Muscle of arm (tissue), 1 donor: ENCODE measurements at regions not wholly inside any gene's neighbourhood (a gene's known extent, or its start where the extent isn't known, plus 50 kb on each side); places are given as distances from the start of the nearest gene placed in this dataset.
"Not testable (repeated sequence)": the region's sequence is repeated elsewhere in the genome, so short reads cannot be mapped to it uniquely, and the experiment has no call there.

ENCODE experiments used
- DNase-seq: peaks from one replicate; pipeline ENCODE4 v3.0.0-alpha.2; 2013

DNA sequence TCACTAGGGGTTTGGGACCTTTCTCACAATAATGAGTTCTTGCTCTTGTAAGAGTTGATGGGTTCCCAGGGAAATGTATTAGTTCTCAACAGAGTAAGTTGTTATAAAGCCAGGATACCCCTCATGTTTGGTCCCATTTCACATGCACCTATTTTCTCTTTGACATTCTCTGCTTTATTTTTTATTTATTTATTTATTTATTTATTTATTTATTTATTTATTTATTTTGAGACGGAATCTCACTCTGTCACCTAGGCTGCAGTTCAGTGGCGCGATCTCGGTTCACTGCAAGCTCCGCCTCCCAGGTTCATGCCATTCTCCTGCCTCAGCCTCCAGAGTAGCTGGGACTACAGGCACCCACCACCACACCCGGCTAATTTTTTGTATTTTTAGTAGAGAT, 52.2 kb downstream of the ACTRT1 start:
- DNase-seq, result not testable (repeated sequence)

DNA sequence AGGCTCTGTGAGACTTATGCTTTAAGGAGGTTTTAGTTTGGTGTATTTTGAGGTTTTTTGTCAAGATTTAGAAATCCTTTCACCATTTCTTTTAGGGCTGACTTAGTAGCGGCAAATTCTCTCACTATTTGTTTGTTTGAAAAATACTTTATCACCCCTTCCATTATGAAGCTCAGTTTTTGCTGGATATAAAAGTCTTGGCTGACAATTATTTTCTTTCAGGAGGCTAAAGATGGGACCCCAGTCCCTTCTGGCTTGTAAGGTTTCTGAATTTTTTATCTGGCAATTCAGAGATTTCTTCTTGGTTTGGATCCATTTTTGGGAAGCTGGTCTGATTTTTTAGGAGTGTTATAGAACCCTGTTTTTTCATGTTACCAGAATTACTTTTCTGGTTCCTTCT, 88.5 kb downstream of the ACTRT1 start:
- no peak for DNase-seq

GRCh38 chrX:127947450-127947849, 104.8 kb downstream of the ACTRT1 start:
- no peak for DNase-seq

DNA sequence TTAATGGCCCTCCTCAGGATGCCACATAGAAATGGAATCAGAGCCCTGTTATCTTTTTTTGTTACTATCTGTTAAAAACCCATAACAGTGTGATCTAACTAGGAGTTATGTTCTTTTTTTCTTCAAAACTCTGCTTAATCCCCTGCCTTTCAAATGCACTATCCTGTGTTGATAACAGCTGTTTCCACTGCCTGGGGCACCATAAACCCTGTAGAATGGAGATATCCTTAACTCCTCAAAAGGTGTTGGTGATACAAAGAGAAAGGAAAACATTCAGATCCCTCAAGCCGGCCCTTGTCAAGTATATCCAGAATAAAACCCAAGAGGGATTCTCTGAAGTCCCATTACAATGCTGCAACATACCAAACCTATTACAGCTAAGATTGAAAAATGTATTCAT, 108.6 kb downstream of the ACTRT1 start:
- no peak for DNase-seq

DNA sequence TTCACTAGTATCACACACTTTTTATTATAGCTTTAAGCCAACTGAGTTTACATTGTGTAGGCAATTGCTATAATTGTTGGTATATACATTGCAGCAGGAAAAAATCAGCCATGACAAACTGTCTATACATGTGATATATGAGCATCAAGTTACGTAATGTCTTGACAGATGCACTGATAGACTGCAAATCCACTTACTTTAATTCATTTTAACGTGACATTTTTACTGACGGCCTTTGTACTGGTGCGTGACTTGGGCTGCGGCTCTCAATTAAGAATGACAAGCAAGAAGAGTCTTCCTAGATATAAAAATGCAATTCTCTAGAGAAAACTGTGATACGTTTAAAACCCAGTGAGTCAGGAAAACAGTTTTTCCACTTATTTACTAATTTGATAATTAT, 143.8 kb downstream of the ACTRT1 start:
- no peak for DNase-seq

GRCh38 chrX:127888767-127889166, 163.4 kb downstream of the ACTRT1 start:
- no peak for DNase-seq

- no peak for DNase-seq
Measured at GRCh38 chrX:127884921-127885320, 167.3 kb downstream of the ACTRT1 start.

DNA sequence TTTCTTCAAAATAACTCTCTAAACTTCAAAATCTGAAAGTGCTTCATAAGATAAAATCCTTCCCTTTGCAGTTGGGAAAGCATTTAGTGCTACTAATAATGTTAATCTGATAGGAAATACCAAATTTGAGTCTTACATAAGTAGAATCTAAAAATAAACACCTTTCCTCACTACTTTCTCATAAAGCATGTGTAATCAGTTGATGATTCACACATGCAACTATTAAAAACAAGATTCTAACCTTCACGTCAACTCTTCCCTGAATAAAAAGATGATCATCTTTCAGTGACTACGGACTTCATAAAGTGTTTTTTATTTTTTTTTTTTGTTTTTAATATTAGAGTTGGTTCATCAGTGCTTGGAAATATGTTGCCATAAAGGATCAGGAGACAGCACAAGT, 172.6 kb downstream of the ACTRT1 start:
- no peak for DNase-seq

GRCh38 chrX:127877318-127877717, 174.9 kb downstream of the ACTRT1 start:
- peak; percentile 2 for DNase-seq

- DNase-seq, result no peak
Measured at GRCh38 chrX:127873637-127874036, 178.6 kb downstream of the ACTRT1 start.

- not testable (repeated sequence) for DNase-seq
Measured at GRCh38 chrX:127866857-127867256, 185.3 kb downstream of the ACTRT1 start.

DNA sequence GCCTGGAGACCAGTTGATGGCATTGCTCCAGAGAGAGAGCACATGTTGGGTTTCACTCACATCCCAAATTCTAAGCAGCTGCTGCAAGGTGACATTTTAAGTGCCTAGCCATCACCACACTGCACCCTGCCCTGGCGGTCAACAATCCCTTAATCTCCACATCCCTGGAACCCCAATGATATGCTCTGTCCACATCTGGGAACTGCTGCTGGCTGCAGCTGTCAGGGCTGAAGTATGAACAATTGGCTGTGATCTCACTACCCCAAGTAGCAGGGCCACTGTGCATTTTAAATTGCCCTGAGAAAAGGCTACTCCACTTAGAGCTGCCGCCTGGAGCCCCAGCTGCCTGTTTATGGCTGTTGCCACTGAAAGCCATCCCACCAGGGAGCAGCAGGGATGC, 190.6 kb downstream of the ACTRT1 start:
- no peak for DNase-seq
